Osteocyte (in vitro differentiated cells): ENCODE measurements at regions not wholly inside any gene's neighbourhood (a gene's known extent, or its start where the extent isn't known, plus 50 kb on each side); places are given as distances from the start of the nearest gene placed in this dataset.

Experiments used
- DNase-seq: peaks from one replicate; pipeline ENCODE4 v3.0.0; 2021; ENCODE audit warnings: mixed read lengths; ENCODE audit not compliant: unreplicated experiment; ENCODE audit errors: extremely low spot score
- H3K27ac Mint-ChIP-seq: one replicate; pipeline ENCODE4 v1.8.0; 2021; ENCODE audit warnings: mild to moderate bottlenecking, mixed read lengths; ENCODE audit not compliant: unreplicated experiment
- H3K27me3 Mint-ChIP-seq: one replicate; pipeline ENCODE4 v1.8.0; 2021; ENCODE audit warnings: mixed read lengths; ENCODE audit not compliant: unreplicated experiment
- H3K36me3 Mint-ChIP-seq: one replicate; pipeline ENCODE4 v1.8.0; 2021; ENCODE audit warnings: mixed read lengths; ENCODE audit not compliant: unreplicated experiment
- H3K4me1 Mint-ChIP-seq: one replicate; pipeline ENCODE4 v1.8.0; 2021; ENCODE audit warnings: mixed read lengths; ENCODE audit not compliant: unreplicated experiment
- H3K4me3 Mint-ChIP-seq: one replicate; pipeline ENCODE4 v1.8.0; 2021; ENCODE audit warnings: mild to moderate bottlenecking, moderate library complexity, mixed read lengths; ENCODE audit not compliant: unreplicated experiment
- H3K9me3 Mint-ChIP-seq: one replicate; pipeline ENCODE4 v1.8.0; 2021; ENCODE audit warnings: mixed read lengths; ENCODE audit not compliant: unreplicated experiment
- TF ChIP-seq, protein P1 (sequence below): fragments of 200-600 bp; sonication (generic); IDR thresholded peaks from 2 replicates; pipeline ENCODE4 v1.5.0; 2021; ENCODE audit warnings: antibody characterized with exemption, mild to moderate bottlenecking, moderate library complexity

DNA sequence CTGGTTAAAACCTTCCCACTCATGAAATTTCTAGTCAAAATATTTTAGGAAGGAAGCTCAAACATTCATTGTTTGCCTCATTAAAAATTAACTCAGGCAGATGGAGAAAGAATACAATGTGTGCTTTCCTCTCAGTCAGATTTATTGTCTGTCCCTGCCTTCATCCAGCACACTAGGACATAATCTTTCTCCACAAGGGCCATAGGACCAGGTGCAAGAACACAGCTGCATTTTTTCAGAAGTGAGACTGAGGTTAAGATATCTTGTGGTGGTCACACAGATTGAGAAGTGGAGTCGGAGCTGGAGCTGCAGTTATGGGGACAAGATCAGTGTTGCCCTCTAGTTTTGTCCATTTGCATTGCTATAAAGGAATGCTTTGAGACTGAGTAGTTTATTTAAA is 666.3 kb downstream of the CCSER2 start:
- no peaks in the 10 kb centered on the region for H3K9me3 Mint-ChIP-seq
- TF ChIP-seq, protein P1, sequence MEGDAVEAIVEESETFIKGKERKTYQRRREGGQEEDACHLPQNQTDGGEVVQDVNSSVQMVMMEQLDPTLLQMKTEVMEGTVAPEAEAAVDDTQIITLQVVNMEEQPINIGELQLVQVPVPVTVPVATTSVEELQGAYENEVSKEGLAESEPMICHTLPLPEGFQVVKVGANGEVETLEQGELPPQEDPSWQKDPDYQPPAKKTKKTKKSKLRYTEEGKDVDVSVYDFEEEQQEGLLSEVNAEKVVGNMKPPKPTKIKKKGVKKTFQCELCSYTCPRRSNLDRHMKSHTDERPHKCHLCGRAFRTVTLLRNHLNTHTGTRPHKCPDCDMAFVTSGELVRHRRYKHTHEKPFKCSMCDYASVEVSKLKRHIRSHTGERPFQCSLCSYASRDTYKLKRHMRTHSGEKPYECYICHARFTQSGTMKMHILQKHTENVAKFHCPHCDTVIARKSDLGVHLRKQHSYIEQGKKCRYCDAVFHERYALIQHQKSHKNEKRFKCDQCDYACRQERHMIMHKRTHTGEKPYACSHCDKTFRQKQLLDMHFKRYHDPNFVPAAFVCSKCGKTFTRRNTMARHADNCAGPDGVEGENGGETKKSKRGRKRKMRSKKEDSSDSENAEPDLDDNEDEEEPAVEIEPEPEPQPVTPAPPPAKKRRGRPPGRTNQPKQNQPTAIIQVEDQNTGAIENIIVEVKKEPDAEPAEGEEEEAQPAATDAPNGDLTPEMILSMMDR, result no peak
- H3K4me1 Mint-ChIP-seq, result no peaks in the 10 kb centered on the region
- DNase-seq, result no peak
- no peak overlapping the region for H3K27ac Mint-ChIP-seq
- no peak overlapping the region for H3K4me3 Mint-ChIP-seq
- no peaks in the 10 kb centered on the region for H3K27me3 Mint-ChIP-seq
- no peaks in the 10 kb centered on the region for H3K36me3 Mint-ChIP-seq

DNA sequence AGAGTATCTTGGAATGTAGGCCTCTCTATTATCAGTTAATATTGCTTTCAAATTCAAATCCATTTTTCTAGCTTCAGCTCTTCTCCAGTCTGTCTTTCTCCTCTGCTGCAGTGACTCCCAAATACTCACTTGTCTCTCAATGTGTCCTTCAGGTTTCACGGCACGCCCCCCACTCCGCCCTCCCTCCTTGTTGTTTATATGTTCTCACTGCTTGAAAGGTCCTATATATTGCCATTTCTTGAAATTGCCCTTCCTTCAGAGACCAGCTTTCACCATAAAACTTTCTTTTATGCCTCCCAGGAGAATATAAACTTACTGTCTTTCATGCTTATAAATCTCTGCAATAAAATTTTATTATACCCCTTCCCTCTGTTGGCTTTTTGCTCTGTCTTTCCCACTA is 668.2 kb downstream of the CCSER2 start:
- DNase-seq, result no peak
- Mint-ChIP-seq H3K27ac (no peak overlapping the region), H3K4me3 (no peak overlapping the region), H3K9me3 (no peaks in the 10 kb centered on the region), H3K36me3 (no peaks in the 10 kb centered on the region), H3K4me1 (no peaks in the 10 kb centered on the region), H3K27me3 (no peaks in the 10 kb centered on the region)
- TF ChIP-seq, protein P1, result no peak

DNA sequence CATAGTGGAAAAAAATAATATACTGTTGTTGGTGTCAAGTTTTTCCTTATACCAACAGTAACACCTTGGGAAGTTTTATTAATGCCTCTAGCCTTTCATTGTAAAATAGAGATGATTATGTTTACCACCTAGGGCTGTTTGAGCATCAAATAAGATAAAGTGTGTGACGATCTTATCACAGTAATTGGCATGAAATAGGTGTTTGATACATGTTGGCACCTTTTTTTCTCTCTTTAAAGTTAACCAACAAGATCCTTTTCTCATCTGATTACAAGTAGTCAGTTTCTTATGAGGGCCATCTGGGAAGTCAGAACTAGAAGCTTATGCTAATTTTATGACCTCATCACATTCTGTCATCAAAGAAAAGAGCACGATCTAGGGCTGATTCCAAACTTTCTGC is 669.5 kb downstream of the CCSER2 start:
- DNase-seq, result no peak
- Mint-ChIP-seq H3K27me3 (no peaks in the 10 kb centered on the region), H3K4me3 (no peak overlapping the region), H3K4me1 (no peaks in the 10 kb centered on the region), H3K27ac (no peak overlapping the region), H3K9me3 (no peaks in the 10 kb centered on the region), H3K36me3 (no peaks in the 10 kb centered on the region)
- TF ChIP-seq, protein P1, result no peak

DNA sequence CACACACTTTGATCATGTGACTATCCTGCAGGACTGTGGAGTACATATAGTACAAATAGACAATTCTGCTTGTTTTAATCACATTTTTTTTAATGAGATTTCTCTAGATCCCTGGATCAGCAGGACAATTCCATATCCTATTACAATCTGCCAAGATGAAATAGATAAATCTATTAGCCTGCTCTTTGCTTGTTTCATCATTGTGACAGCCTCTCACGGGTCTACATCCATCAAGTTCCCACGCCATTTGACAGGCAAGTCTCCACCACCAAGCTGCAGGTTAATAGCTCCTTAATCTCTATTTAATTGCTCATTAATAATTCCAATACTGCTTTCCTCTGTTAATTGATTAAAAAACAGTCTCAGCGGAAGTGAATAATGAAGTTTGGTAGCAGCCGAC is 671.5 kb downstream of the CCSER2 start:
- Mint-ChIP-seq H3K36me3 (no peaks in the 10 kb centered on the region), H3K27me3 (no peaks in the 10 kb centered on the region), H3K9me3 (peaks cover 3% of the 10 kb centered on the region), H3K4me1 (no peaks in the 10 kb centered on the region), H3K27ac (no peak overlapping the region), H3K4me3 (no peak overlapping the region)
- TF ChIP-seq, protein P1, result no peak
- no peak for DNase-seq

DNA sequence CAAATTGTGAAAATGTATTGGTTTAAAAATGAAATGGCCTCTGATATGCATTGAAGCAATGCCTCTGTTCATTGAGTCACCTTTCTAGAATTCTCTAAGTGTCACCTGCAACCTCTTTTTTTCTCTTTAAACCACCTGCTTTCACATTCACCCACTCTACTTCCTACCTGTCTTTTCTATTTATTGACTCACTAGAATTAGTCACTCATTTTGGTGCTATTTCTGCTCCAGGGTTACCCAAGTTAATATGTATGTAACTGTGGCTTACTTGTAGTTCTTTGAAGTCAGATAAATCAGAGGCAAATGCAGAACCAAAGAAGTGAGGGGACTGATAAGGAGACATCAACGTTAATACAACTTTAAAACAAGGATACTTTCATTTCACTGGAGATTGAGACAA is 674.7 kb downstream of the CCSER2 start:
- H3K36me3 Mint-ChIP-seq, result no peaks in the 10 kb centered on the region
- DNase-seq, result no peak
- H3K27ac Mint-ChIP-seq, result no peak overlapping the region
- TF ChIP-seq, protein P1, result no peak
- no peak overlapping the region for H3K4me3 Mint-ChIP-seq
- no peaks in the 10 kb centered on the region for H3K27me3 Mint-ChIP-seq
- no peaks in the 10 kb centered on the region for H3K4me1 Mint-ChIP-seq
- peaks cover 3% of the 10 kb centered on the region for H3K9me3 Mint-ChIP-seq
